Tibial nerve (tissue), 4 donors: ENCODE measurements at regions not wholly inside any gene's neighbourhood (a gene's known extent, or its start where the extent isn't known, plus 50 kb on each side); places are given as distances from the start of the nearest gene placed in this dataset.

Source experiments
- EP300 ChIP-seq, 2 donors: sonication (generic); formaldehyde crosslinking; IDR thresholded peaks; one replicate each; pipeline ENCODE4 v1.6.1; 2017; ENCODE audit warnings: antibody characterized with exemption in 2 of 2, mild to moderate bottlenecking in 1 of 2
- POLR2A ChIP-seq, 2 donors: fragments of 450-650 bp; IDR thresholded peaks; one replicate each; pipeline ENCODE4 v1.6.1; 2017; ENCODE audit warnings: antibody characterized with exemption in 2 of 2, mild to moderate bottlenecking in 2 of 2, moderate library complexity in 2 of 2
- TF ChIP-seq, protein P1 (sequence below), 5 experiments: fragments of 200-600 bp in 3 of 5; fragments of 450-650 bp in 2 of 5; sonication (generic) in 3 of 5; IDR thresholded peaks; one replicate each; pipeline ENCODE4 v1.5.1; 2016 to 2019; ENCODE audit warnings: antibody characterized with exemption in 5 of 5, mild to moderate bottlenecking in 3 of 5, moderate library complexity in 2 of 5

DNA sequence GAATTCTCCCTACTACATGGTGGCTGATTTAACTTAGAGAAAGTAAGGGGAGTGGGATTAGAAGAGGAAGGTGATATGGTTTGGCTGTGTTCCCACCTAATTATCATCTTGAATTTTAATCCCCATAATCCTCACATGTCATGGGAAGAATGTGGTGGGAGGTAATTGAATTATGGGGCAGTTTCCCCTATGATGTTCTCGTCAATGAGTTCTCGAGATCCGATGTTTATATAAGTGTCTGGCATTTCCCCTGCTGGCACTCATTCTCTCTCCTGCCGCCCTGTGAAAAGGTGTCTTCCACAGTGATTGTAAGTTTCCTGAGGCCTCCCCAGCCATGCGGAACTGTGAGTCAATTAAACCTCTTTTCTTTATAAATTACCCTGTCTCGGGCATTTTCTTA lies 169.3 kb downstream of the CASP12 start:
- TF ChIP-seq POLR2A (IDR thresholded peaks at IDR 0.05) (no peak), EP300 (IDR thresholded peaks at IDR 0.05) (no peak)
- TF ChIP-seq, protein P1, sequence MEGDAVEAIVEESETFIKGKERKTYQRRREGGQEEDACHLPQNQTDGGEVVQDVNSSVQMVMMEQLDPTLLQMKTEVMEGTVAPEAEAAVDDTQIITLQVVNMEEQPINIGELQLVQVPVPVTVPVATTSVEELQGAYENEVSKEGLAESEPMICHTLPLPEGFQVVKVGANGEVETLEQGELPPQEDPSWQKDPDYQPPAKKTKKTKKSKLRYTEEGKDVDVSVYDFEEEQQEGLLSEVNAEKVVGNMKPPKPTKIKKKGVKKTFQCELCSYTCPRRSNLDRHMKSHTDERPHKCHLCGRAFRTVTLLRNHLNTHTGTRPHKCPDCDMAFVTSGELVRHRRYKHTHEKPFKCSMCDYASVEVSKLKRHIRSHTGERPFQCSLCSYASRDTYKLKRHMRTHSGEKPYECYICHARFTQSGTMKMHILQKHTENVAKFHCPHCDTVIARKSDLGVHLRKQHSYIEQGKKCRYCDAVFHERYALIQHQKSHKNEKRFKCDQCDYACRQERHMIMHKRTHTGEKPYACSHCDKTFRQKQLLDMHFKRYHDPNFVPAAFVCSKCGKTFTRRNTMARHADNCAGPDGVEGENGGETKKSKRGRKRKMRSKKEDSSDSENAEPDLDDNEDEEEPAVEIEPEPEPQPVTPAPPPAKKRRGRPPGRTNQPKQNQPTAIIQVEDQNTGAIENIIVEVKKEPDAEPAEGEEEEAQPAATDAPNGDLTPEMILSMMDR (IDR thresholded peaks at IDR 0.05), result no peak
